Adrenal gland (tissue), 9 donors: ENCODE measurements at regions not wholly inside any gene's neighbourhood (a gene's known extent, or its start where the extent isn't known, plus 50 kb on each side); places are given as distances from the start of the nearest gene placed in this dataset.

ENCODE experiments used
- DNase-seq, 7 donors: peaks; one replicate each; pipeline ENCODE4 v3.0.0-alpha.2; 2019 to 2020
- H3K27ac ChIP-seq, 5 donors: fragments of 200-600 bp; sonication (generic) in 4 of 5; 1 replicate in 3 of 5; 2 replicates in 2 of 5; pipeline versions ENCODE4 v1.5.1 to v1.8.0; 2016 to 2020; ENCODE audit warnings: mild to moderate bottlenecking in 1 of 5
- H3K27me3 ChIP-seq: fragments of 200-600 bp; 2 replicates; pipeline ENCODE4 v1.8.0; 2021
- H3K36me3 ChIP-seq, 2 donors: fragments of 200-600 bp; replicated peaks in 1 of 2; 1 replicate in 1 of 2; 2 replicates in 1 of 2; pipeline versions ENCODE4 v1.5.1 to v1.8.0; 2018 to 2022
- H3K4me1 ChIP-seq, 2 donors: fragments of 200-600 bp; replicated peaks in 1 of 2; 1 replicate in 1 of 2; 2 replicates in 1 of 2; pipeline versions ENCODE4 v1.5.1 to v1.8.0; 2018 to 2021
- H3K4me3 ChIP-seq, 4 donors: fragments of 200-600 bp; sonication (generic) in 3 of 4; one replicate each; pipeline ENCODE4 v1.5.1; 2016 to 2018
- H3K9me3 ChIP-seq, 3 donors: fragments of 200-600 bp; sonication (generic) in 1 of 3; replicated peaks in 1 of 3; 1 replicate in 2 of 3; 2 replicates in 1 of 3; pipeline versions ENCODE4 v1.5.1 to v1.8.0; 2016 to 2021
- CTCF ChIP-seq, 6 experiments: fragments of 450-650 bp in 4 of 6; fragments of 200-600 bp in 2 of 6; sonication (generic) in 1 of 6; IDR thresholded peaks; 1 replicate in 5 of 6; 2 replicates in 1 of 6; pipeline versions ENCODE4 v1.5.1 to v1.8.0; 2016 to 2021; ENCODE audit warnings: antibody characterized with exemption in 6 of 6, mild to moderate bottlenecking in 2 of 6, moderate library complexity in 1 of 6
- POLR2A ChIP-seq, 2 donors: fragments of 450-650 bp; IDR thresholded peaks; one replicate each; pipeline ENCODE4 v1.6.1; 2017; ENCODE audit warnings: antibody characterized with exemption in 2 of 2, mild to moderate bottlenecking in 2 of 2, moderate library complexity in 1 of 2
- WGBS, 4 donors: extraction: QIAGEN DNeasy Blood & Tissue Kit in 2 of 4; methylation state at CpG; one replicate each; pipeline versions ENCODE4 v1.1.5 to v1.1.7; 2013 to 2017; 5-methylcytosine and 5-hydroxymethylcytosine counted together
- intact Hi-C, 2 donors: fragments of 100-400 bp; cut with DNase I; formaldehyde crosslinking; loops; one replicate each; pipeline versions ENCODE4 v1.14.1 to v1.15.0; 2022 to 2023
- donor health status: healthy with polysubstance abuse.
- donor health status: Bipolar disorder and iron deficiency.
- donor health status: DM: yes; HTN: yes; CAD: no.
- donor health status: DM: no; HTN: no; CAD: no.
- donor health status: DM: no; HTN: no; CAD: no.

DNA sequence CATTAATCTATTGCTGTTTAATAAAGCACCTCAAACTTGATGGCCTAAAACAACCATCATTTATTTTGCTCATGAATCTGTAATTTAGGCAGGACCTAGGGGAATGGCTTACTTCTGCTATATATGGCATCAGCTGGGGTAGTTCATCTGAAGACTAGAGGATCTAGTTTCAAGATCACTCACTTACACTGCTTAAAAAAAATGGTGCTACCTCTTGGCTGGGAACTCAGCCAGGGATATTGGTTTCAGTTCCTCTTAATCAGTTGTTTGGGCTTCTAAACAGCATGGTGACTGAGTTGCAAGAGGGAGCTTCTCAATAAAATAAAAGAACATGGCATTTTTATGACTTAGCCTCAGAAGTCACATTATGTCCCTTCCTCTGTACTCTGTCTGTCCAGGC lies 142.0 kb downstream of the FAM114A2 start:
- H3K27me3 ChIP-seq, result no peaks in the 10 kb centered on the region
- H3K27ac ChIP-seq, result no peak overlapping the region
- no peaks in the 10 kb centered on the region for H3K36me3 ChIP-seq
- no peak for TF ChIP-seq POLR2A (IDR thresholded peaks at IDR 0.05)
- no peak for TF ChIP-seq CTCF (IDR thresholded peaks at IDR 0.05)
- no peak overlapping the region for H3K4me3 ChIP-seq
- H3K4me1 ChIP-seq, result no peaks in the 10 kb centered on the region
- intact Hi-C loops, result no loop called here
- peak in 4 of 7 donors; percentile 11 to 25 (median 18) for DNase-seq
- H3K9me3 ChIP-seq, result no peaks in the 10 kb centered on the region

GRCh38 chr5:153896117-153896516 lies 142.6 kb downstream of the FAM114A2 start:
- H3K9me3 ChIP-seq, result no peaks in the 10 kb centered on the region
- no peak for DNase-seq
- H3K27me3 ChIP-seq, result no peaks in the 10 kb centered on the region
- no peak overlapping the region for H3K4me3 ChIP-seq
- 31 to 72% (median 64%) methylated on average over 2 of the region's 2 CpGs for WGBS, 4 donors
- H3K27ac ChIP-seq, result no peak overlapping the region
- TF ChIP-seq CTCF (IDR thresholded peaks at IDR 0.05) (no peak), POLR2A (IDR thresholded peaks at IDR 0.05) (no peak)
- H3K36me3 ChIP-seq, result no peaks in the 10 kb centered on the region
- intact Hi-C loops, result no loop called here
- no peaks in the 10 kb centered on the region for H3K4me1 ChIP-seq

- Histone ChIP-seq H3K27ac (no peak overlapping the region), H3K36me3 (no peaks in the 10 kb centered on the region), H3K9me3 (no peaks in the 10 kb centered on the region), H3K4me3 (no peak overlapping the region), H3K4me1 (no peaks in the 10 kb centered on the region), H3K27me3 (no peaks in the 10 kb centered on the region)
- intact Hi-C loops, result no loop called here
- 70 to 88% (median 81%) methylated on average over 3 of the region's 3 CpGs for WGBS, 4 donors
- no peak for TF ChIP-seq CTCF (IDR thresholded peaks at IDR 0.05)
- no peak for TF ChIP-seq POLR2A (IDR thresholded peaks at IDR 0.05)
- no peak for DNase-seq
These were observed 143.4 kb downstream of the FAM114A2 start for GRCh38 chr5:153895266-153895665.

DNA sequence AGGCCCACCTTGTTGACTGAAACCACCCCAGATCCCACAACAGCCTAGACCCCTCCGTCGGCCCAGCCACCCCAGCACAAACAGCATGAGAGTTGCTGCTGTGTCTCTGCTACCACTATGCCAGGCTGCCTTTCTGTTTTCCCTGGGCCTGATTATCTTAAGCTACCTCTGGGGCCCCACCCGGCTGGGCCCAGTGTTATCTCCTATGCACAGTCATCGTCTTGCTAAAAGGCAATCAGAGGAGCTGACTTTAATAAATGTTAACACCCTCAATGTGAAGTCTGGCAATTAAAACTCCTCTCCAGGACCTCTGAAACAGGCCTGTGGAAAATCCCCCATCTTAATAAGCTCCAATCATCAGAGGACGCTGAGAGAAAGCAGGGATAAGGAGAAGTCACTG lies 144.9 kb downstream of the FAM114A2 start:
- 76 to 81% (median 79%) methylated on average over 5 of the region's 5 CpGs for WGBS, 4 donors
- H3K4me1 ChIP-seq, result no peaks in the 10 kb centered on the region
- H3K9me3 ChIP-seq, result no peaks in the 10 kb centered on the region
- TF ChIP-seq POLR2A (IDR thresholded peaks at IDR 0.05) (no peak), CTCF (IDR thresholded peaks at IDR 0.05) (no peak)
- no peaks in the 10 kb centered on the region for H3K27me3 ChIP-seq
- no peaks in the 10 kb centered on the region for H3K36me3 ChIP-seq
- H3K4me3 ChIP-seq, result no peak overlapping the region
- intact Hi-C loops, result no loop called here
- no peak for DNase-seq
- no peak overlapping the region for H3K27ac ChIP-seq
